ENCODE measurements at regions not wholly inside any gene's neighbourhood (a gene's known extent, or its start where the extent isn't known, plus 50 kb on each side); places are given as distances from the start of the nearest gene placed in this dataset.

GRCh38 chr2:116411211-116411610 is 1403.3 kb upstream of the DDX18 start:
- no peak overlapping the region for H3K4me3 ChIP-seq
- DNase-seq (ENCODE audit: low spot score in 2 of 2), result no peak
- no peaks in the 10 kb centered on the region for H3K36me3 ChIP-seq
- no peaks in the 10 kb centered on the region for H3K9me3 ChIP-seq
- no peaks in the 10 kb centered on the region for H3K27me3 ChIP-seq
- H3K4me1 ChIP-seq, result no peaks in the 10 kb centered on the region
- H3K27ac ChIP-seq, result no peak overlapping the region
- 48% methylated on average over 2 of the region's 2 CpGs for WGBS
- TF ChIP-seq POLR2AphosphoS5 (IDR thresholded peaks at IDR 0.05), result no peak
- no peak for TF ChIP-seq CTCF (IDR thresholded peaks at IDR 0.05)
- TF ChIP-seq EP300 (IDR thresholded peaks at IDR 0.05), result no peak

- no peak overlapping the region for H3K4me3 ChIP-seq
- DNase-seq (ENCODE audit: low spot score in 2 of 2), result no peak
- H3K4me1 ChIP-seq, result no peaks in the 10 kb centered on the region
- 89% methylated on average over 5 of the region's 5 CpGs for WGBS
- no peaks in the 10 kb centered on the region for H3K9me3 ChIP-seq
- H3K27me3 ChIP-seq, result no peaks in the 10 kb centered on the region
- H3K27ac ChIP-seq, result no peak overlapping the region
- H3K36me3 ChIP-seq, result no peaks in the 10 kb centered on the region
- TF ChIP-seq POLR2AphosphoS5 (IDR thresholded peaks at IDR 0.05) (no peak), EP300 (IDR thresholded peaks at IDR 0.05) (no peak), CTCF (IDR thresholded peaks at IDR 0.05) (no peak), POLR2A (IDR thresholded peaks at IDR 0.05) (no peak)
Measured at GRCh38 chr2:116413659-116414058, 1400.8 kb upstream of the DDX18 start.

- DNase-seq (ENCODE audit: low spot score in 2 of 2), result no peak
- TF ChIP-seq EP300 (IDR thresholded peaks at IDR 0.05) (no peak), POLR2A (IDR thresholded peaks at IDR 0.05) (no peak), POLR2AphosphoS5 (IDR thresholded peaks at IDR 0.05) (no peak), CTCF (IDR thresholded peaks at IDR 0.05) (no peak)
Measured at GRCh38 chr2:116416731-116417377, 1397.6 kb upstream of the DDX18 start.

GRCh38 chr2:116435648-116436047 is 1378.8 kb upstream of the DDX18 start:
- 57% methylated on average over 4 of the region's 4 CpGs for WGBS
- no peaks in the 10 kb centered on the region for H3K36me3 ChIP-seq
- H3K4me1 ChIP-seq, result no peaks in the 10 kb centered on the region
- H3K4me3 ChIP-seq, result no peak overlapping the region
- no peaks in the 10 kb centered on the region for H3K9me3 ChIP-seq
- no peaks in the 10 kb centered on the region for H3K27me3 ChIP-seq
- TF ChIP-seq CTCF (IDR thresholded peaks at IDR 0.05) (no peak), EP300 (IDR thresholded peaks at IDR 0.05) (no peak), POLR2AphosphoS5 (IDR thresholded peaks at IDR 0.05) (no peak)
- DNase-seq (ENCODE audit: low spot score in 2 of 2), result no peak
- H3K27ac ChIP-seq, result no peak overlapping the region

More at GRCh38 chr2:116416731-116417377, 1397.6 kb upstream of the DDX18 start:
- 54% methylated on average over 3 of the region's 3 CpGs for WGBS
- Histone ChIP-seq H3K9me3 (no peaks in the 10 kb centered on the region), H3K4me1 (no peaks in the 10 kb centered on the region), H3K27ac (no peak overlapping the region), H3K4me3 (no peak overlapping the region), H3K27me3 (no peaks in the 10 kb centered on the region), H3K36me3 (no peaks in the 10 kb centered on the region)

- H3K27me3 ChIP-seq, result no peaks in the 10 kb centered on the region
- H3K4me1 ChIP-seq, result no peaks in the 10 kb centered on the region
- no peak overlapping the region for H3K4me3 ChIP-seq
- H3K9me3 ChIP-seq, result no peaks in the 10 kb centered on the region
- no peak for DNase-seq (ENCODE audit: low spot score in 2 of 2)
- 65% methylated on average over 5 of the region's 5 CpGs for WGBS
- no peak overlapping the region for H3K27ac ChIP-seq
- H3K36me3 ChIP-seq, result no peaks in the 10 kb centered on the region
- TF ChIP-seq EP300 (IDR thresholded peaks at IDR 0.05) (no peak), POLR2AphosphoS5 (IDR thresholded peaks at IDR 0.05) (no peak), CTCF (IDR thresholded peaks at IDR 0.05) (no peak), POLR2A (IDR thresholded peaks at IDR 0.05) (no peak)
Measured at GRCh38 chr2:116440104-116440653, 1374.3 kb upstream of the DDX18 start.
